IMR-90 (cell line): ENCODE measurements at regions not wholly inside any gene's neighbourhood (a gene's known extent, or its start where the extent isn't known, plus 50 kb on each side); places are given as distances from the start of the nearest gene placed in this dataset.

Experiments
- ATAC-seq: fragments of 200-7000 bp; cut with Tn5 transposase; 2 replicates; pipeline ENCODE4 v1.9.1; 2020; ENCODE audit warnings: low read depth, mild to moderate bottlenecking, moderate library complexity
- BruUV-seq: library from RNA; stranded (reverse); fragments of 400-500 nt; replicated peaks from 2 replicates; lab custom pipeline; 2021; lab: Mats Ljungman, UMichigan
- CTCF ChIA-PET: fragments of 300-600 bp; formaldehyde crosslinking; extraction: SDS; loops from one replicate; lab custom pipeline; 2021; ENCODE audit warnings: antibody characterized with exemption; lab: Yijun Ruan, JAX
- POLR2A ChIA-PET: fragments of 300-600 bp; sonication (Branson Sonifier 250); formaldehyde crosslinking; loops from one replicate; lab custom pipeline; 2022; ENCODE audit warnings: antibody characterized with exemption; ENCODE audit not compliant: unreplicated experiment; lab: Charles Lee
- DNase-seq: peaks from one replicate; pipeline ENCODE4 v3.0.0; 2013
- H2AFZ ChIP-seq: replicated peaks from 2 replicates; pipeline ENCODE3; 2013; ENCODE audit warnings: low read length, mild to moderate bottlenecking; ENCODE audit not compliant: poor library complexity
- H2AK5ac ChIP-seq: 2 replicates; pipeline ENCODE4 v1.6.1; 2013; ENCODE audit warnings: low read depth, low read length, inconsistent platforms
- H2AK9ac ChIP-seq: replicated peaks from 2 replicates; pipeline ENCODE3; 2013; ENCODE audit warnings: mild to moderate bottlenecking, low read depth, low read length, moderate library complexity; ENCODE audit not compliant: poor library complexity
- H2BK120ac ChIP-seq: 2 replicates; pipeline ENCODE4 v1.6.1; 2013; ENCODE audit warnings: low read depth, low read length, inconsistent platforms
- H2BK15ac ChIP-seq: 3 replicates; pipeline ENCODE4 v1.6.1; 2013; ENCODE audit warnings: low read depth, low read length, inconsistent platforms
- H2BK20ac ChIP-seq: 2 replicates; pipeline ENCODE4 v1.6.1; 2013; ENCODE audit warnings: low read depth, mild to moderate bottlenecking, inconsistent platforms, low read length, moderate library complexity
- H2BK5ac ChIP-seq: 2 replicates; pipeline ENCODE4 v1.6.1; 2013; ENCODE audit warnings: mild to moderate bottlenecking, low read depth, low read length, inconsistent platforms; ENCODE audit not compliant: poor library complexity, severe bottlenecking
- H3K14ac ChIP-seq: replicated peaks from 2 replicates; pipeline ENCODE4 v1.6.1; 2013; ENCODE audit warnings: low read depth, low read length, inconsistent platforms
- H3K18ac ChIP-seq: 2 replicates; pipeline ENCODE4 v1.6.1; 2013; ENCODE audit warnings: low read depth, low read length, control low read depth
- H3K23ac ChIP-seq: 2 replicates; pipeline ENCODE4 v1.6.1; 2013; ENCODE audit warnings: low read depth, low read length, inconsistent platforms
- H3K27ac ChIP-seq: 2 replicates; pipeline ENCODE4 v1.5.1; 2013; ENCODE audit warnings: mild to moderate bottlenecking, control low read depth, low read length; ENCODE audit not compliant: insufficient read depth
- H3K27me3 ChIP-seq: 2 replicates; pipeline ENCODE4 v1.6.1; 2013; ENCODE audit warnings: low read length; ENCODE audit not compliant: control insufficient read depth, insufficient read depth
- H3K36me3 ChIP-seq: 2 replicates; pipeline ENCODE4 v1.6.1; 2013; ENCODE audit warnings: low read length, mixed read lengths; ENCODE audit not compliant: control insufficient read depth, insufficient read depth
- H3K4ac ChIP-seq: 2 replicates; pipeline ENCODE4 v1.6.1; 2013; ENCODE audit warnings: low read depth, low read length, inconsistent platforms
- H3K4me1 ChIP-seq: 2 replicates; pipeline ENCODE4 v1.6.1; 2013; ENCODE audit warnings: low read length, mixed read lengths; ENCODE audit not compliant: control insufficient read depth, insufficient read depth
- H3K4me2 ChIP-seq: 2 replicates; pipeline ENCODE4 v1.6.1; 2013; ENCODE audit warnings: low read depth, mild to moderate bottlenecking, control low read depth, low read length, moderate library complexity
- H3K4me3 ChIP-seq: 2 replicates; pipeline ENCODE4 v1.5.1; 2013; ENCODE audit warnings: low read depth, mild to moderate bottlenecking, control low read depth, low read length, moderate library complexity; ENCODE audit not compliant: insufficient read depth
- H3K56ac ChIP-seq: 2 replicates; pipeline ENCODE4 v1.6.1; 2013; ENCODE audit warnings: low read length, inconsistent platforms; ENCODE audit not compliant: insufficient read depth; ENCODE audit errors: extremely low read depth
- H3K79me1 ChIP-seq, 2 experiments: 2 replicates each; pipeline ENCODE4 v1.6.1; 2013; ENCODE audit warnings: low read length in 2 of 2, inconsistent platforms in 1 of 2, low read depth in 1 of 2
- H3K9ac ChIP-seq: 2 replicates; pipeline ENCODE4 v1.6.1; 2013; ENCODE audit warnings: low read depth, low read length, control low read depth
- H3K9me1 ChIP-seq: 2 replicates; pipeline ENCODE4 v1.6.1; 2013; ENCODE audit warnings: low read length, inconsistent platforms; ENCODE audit not compliant: insufficient read depth
- H3K9me3 ChIP-seq: 2 replicates; pipeline ENCODE4 v1.6.1; 2013; ENCODE audit warnings: low read length; ENCODE audit not compliant: control insufficient read depth, insufficient read depth
- H4K20me1 ChIP-seq: 2 replicates; pipeline ENCODE4 v1.6.1; 2013; ENCODE audit warnings: low read length, inconsistent platforms; ENCODE audit not compliant: insufficient read depth
- H4K5ac ChIP-seq: 2 replicates; pipeline ENCODE4 v1.6.1; 2013; ENCODE audit warnings: mild to moderate bottlenecking, low read depth, low read length, control low read depth
- H4K8ac ChIP-seq, 2 experiments: 2 replicates each; pipeline ENCODE4 v1.6.1; 2013; ENCODE audit warnings: low read depth in 2 of 2, low read length in 2 of 2, control low read depth in 1 of 2, inconsistent platforms in 1 of 2
- H4K91ac ChIP-seq: 2 replicates; pipeline ENCODE4 v1.6.1; 2013; ENCODE audit warnings: low read depth, low read length, inconsistent platforms; ENCODE audit not compliant: insufficient read depth
- CEBPB ChIP-seq: IDR thresholded peaks from 2 replicates; pipeline ENCODE4 v1.6.1; 2012; ENCODE audit warnings: low read depth, low read length, improper control_type of control experiment
- ELK1 ChIP-seq: fragments of 150-350 bp; IDR thresholded peaks from 2 replicates; pipeline ENCODE4 v1.6.1; 2016; ENCODE audit warnings: low read depth, mild to moderate bottlenecking, low read length, moderate library complexity, borderline replicate concordance
- FOS ChIP-seq: fragments of 150-350 bp; IDR thresholded peaks from 2 replicates; pipeline ENCODE4 v1.6.1; 2016; ENCODE audit warnings: low read depth, low read length
- MAZ ChIP-seq: IDR thresholded peaks from 2 replicates; pipeline ENCODE4 v1.6.1; 2012; ENCODE audit warnings: low read depth, mild to moderate bottlenecking, low read length, improper control_type of control experiment, moderate library complexity, borderline replicate concordance
- MXI1 ChIP-seq: IDR thresholded peaks from 2 replicates; pipeline ENCODE4 v1.6.1; 2012; ENCODE audit warnings: low read depth, mild to moderate bottlenecking, low read length, moderate library complexity, borderline replicate concordance
- NFE2L2 ChIP-seq: fragments of 150-350 bp; IDR thresholded peaks from 2 replicates; pipeline ENCODE4 v1.6.1; 2016; ENCODE audit warnings: low read depth, mild to moderate bottlenecking, low read length
- POLR2A ChIP-seq: IDR thresholded peaks from 2 replicates; pipeline ENCODE4 v1.6.1; 2012; ENCODE audit warnings: mild to moderate bottlenecking, low read depth, low read length
- RAD21 ChIP-seq: IDR thresholded peaks from 2 replicates; pipeline ENCODE4 v1.6.1; 2012; ENCODE audit warnings: low read length, improper control_type of control experiment
- RCOR1 ChIP-seq: IDR thresholded peaks from 2 replicates; pipeline ENCODE4 v1.6.1; 2012; ENCODE audit warnings: mild to moderate bottlenecking, low read length, improper control_type of control experiment; ENCODE audit not compliant: insufficient replicate concordance
- SMC3 ChIP-seq: fragments of 150-350 bp; IDR thresholded peaks from 2 replicates; pipeline ENCODE4 v1.6.1; 2016; ENCODE audit warnings: low read depth, mild to moderate bottlenecking, antibody characterized with exemption, low read length, moderate library complexity
- USF2 ChIP-seq: fragments of 150-350 bp; IDR thresholded peaks from 2 replicates; pipeline ENCODE4 v1.6.1; 2017; ENCODE audit warnings: mild to moderate bottlenecking, antibody characterized with exemption, low read length, low read depth
- WGBS, 2 experiments: methylation state at CpG; one replicate each; pipeline versions ENCODE4 v1.1.5 to v1.1.7; 2013; ENCODE audit warnings: missing lambda C conversion rate in 2 of 2; ENCODE audit not compliant: insufficient read length in 1 of 2; ENCODE audit errors: extremely low coverage in 2 of 2; 5-methylcytosine and 5-hydroxymethylcytosine counted together
- dilution Hi-C: fragments of 300-500 bp; cut with HindIII; formaldehyde crosslinking; loops from one replicate; pipeline ENCODE4 v1.14.3; 2018; ENCODE audit warnings: low sequenced_read_pairs; ENCODE audit not compliant: unreplicated experiment
- in situ Hi-C: fragments of 300-500 bp; cut with MboI; formaldehyde crosslinking; loops from 3 replicates; pipeline ENCODE4 v1.14.3; 2019; ENCODE audit warnings: low sequenced_read_pairs, inconsistent platforms, mixed read lengths
- intact Hi-C: fragments of 100-400 bp; cut with micrococcal nuclease; formaldehyde crosslinking; loops from 2 replicates; pipeline ENCODE4 v1.10.0; 2022

DNA sequence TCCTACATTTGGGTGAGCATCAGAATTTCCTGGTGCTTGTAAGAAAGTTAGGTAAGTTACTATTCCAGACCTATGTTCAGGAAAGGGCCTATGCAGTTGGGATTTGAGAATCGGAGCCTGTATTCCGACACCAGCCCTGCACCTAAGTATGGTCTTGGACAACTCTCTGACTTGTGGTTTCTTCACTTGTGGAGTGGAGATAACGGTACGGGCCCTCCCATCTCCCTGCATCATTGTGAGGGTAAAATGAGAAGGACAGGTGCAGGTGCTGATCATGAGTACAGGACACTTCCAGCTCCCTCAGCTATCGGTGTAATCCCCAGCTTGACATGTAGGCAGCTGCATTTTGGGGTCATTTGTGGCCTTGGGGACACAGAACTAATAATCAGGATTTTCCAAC is 138.3 kb upstream of the NAMPT start (continued):
- TF ChIP-seq USF2 (no peak), FOS (no peak), POLR2A (no peak), RCOR1 (no peak), RAD21 (no peak)

DNA sequence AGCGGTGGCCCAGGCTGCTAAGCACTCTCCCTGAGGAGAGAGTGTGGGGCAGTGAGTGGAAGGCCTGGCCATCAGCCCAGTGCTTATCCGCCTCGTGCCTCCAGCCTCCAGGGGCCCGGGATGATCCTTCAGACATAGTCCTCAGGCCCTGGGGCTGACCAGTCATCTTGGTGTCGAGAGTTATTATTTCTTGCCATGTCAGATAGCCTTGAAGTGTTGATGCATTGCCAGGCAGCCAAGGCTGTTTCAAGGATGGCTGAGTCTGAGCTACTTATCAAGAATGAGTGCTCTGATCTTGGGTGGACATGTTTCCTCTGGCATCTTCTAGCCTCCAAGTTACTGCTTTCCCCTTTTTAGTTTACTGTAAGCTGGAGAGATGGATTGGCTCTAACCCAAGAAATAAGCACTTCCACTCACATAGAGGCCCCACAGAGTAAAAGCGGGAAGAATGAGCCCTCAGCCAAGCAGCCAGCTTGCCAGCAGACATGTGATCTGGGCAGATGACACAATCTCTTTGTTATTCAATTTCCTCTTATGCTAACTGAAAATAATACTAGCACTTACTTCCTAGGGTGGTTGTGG is 136.5 kb upstream of the NAMPT start:
- H4K91ac ChIP-seq, result peak overlapping the region; percentile 80
- H3K14ac ChIP-seq, result peak overlapping the region; percentile 35
- TF ChIP-seq MAZ, result peak; percentile 20; the same call in 1 of the 2 replicates
- TF ChIP-seq SMC3, result no peak
- no peak for TF ChIP-seq ELK1
- TF ChIP-seq NFE2L2, result no peak
- TF ChIP-seq MXI1, result no peak
- TF ChIP-seq POLR2A, result peak; percentile 41; the same call in 1 of the 2 replicates
- no peak for TF ChIP-seq FOS
- TF ChIP-seq CEBPB, result peak; percentile 79
- TF ChIP-seq USF2, result peak; percentile 88
- no peak overlapping the region for H3K23ac ChIP-seq
- peak overlapping the region; percentile 25 for H3K9ac ChIP-seq
- H2BK15ac ChIP-seq, result peak overlapping the region; percentile 75; the same call in 1 of the 3 replicates
- 0 out of 2 replicates have a peak overlapping the region, but pooled peaks have one; percentile 1 for H3K56ac ChIP-seq
- ChIA-PET CTCF (no interaction called here), POLR2A (no interaction called here)
- peaks cover 24% of the 10 kb centered on the region for H3K4me1 ChIP-seq
- intact Hi-C loops (no loop called here), in situ Hi-C loops (no loop called here), dilution Hi-C loops (no loop called here)
- peak overlapping the region; percentile 82 for H2BK20ac ChIP-seq
- no peaks in the 10 kb centered on the region for H3K27me3 ChIP-seq
- H2BK120ac ChIP-seq, result peak overlapping the region; percentile 81
- 19% methylated on average over 4 of the region's 6 CpGs; no CpG with 5 or more reads in 1 of the 2 experiments for WGBS, 2 experiments
- H3K4me3 ChIP-seq, result no peak overlapping the region
- no peak overlapping the region for H3K4me2 ChIP-seq
- DNase-seq (peak; percentile 95), ATAC-seq (peak; percentile 54)
- H4K20me1 ChIP-seq, result 0 out of 2 replicates have a peak, but pooled peaks cover 4% of the 10 kb centered on the region
- H3K9me1 ChIP-seq, result peaks cover 23% of the 10 kb centered on the region
- peak overlapping the region; percentile 82 for H2AFZ ChIP-seq
- H2AK9ac ChIP-seq, result peak overlapping the region; percentile 11
- no TSS peak for BruUV-seq
- H2BK5ac ChIP-seq, result peak overlapping the region; percentile 86
- H4K8ac ChIP-seq, result peak overlapping the region; percentile 28 to 83
- H3K18ac ChIP-seq, result peak overlapping the region; percentile 49
- no peaks in the 10 kb centered on the region; the same call in 1 of the 2 replicates for H3K9me3 ChIP-seq
- peak overlapping the region; percentile 93 for H3K27ac ChIP-seq
- no peaks in the 10 kb centered on the region for H3K36me3 ChIP-seq
- peak overlapping the region; percentile 28 for H4K5ac ChIP-seq
- peak overlapping the region; percentile 63; the same call in 1 of the 2 replicates for H2AK5ac ChIP-seq
- 0 out of 4 replicates have a peak, but pooled peaks cover 0 to 3% of the 10 kb centered on the region in 2 experiments for H3K79me1 ChIP-seq
- peak overlapping the region; percentile 61 for H3K4ac ChIP-seq
